GM23248 (cell line): ENCODE measurements at regions not wholly inside any gene's neighbourhood (a gene's known extent, or its start where the extent isn't known, plus 50 kb on each side); places are given as distances from the start of the nearest gene placed in this dataset.

ENCODE experiments used
- DNase-seq: peaks from one replicate; pipeline ENCODE4 v3.0.0-alpha.2; 2015
- H2AFZ ChIP-seq: fragments of 200-600 bp; sonication (generic); 2 replicates; pipeline ENCODE4 v1.6.1; 2016; ENCODE audit warnings: antibody characterized with exemption
- H3F3A ChIP-seq: fragments of 200-600 bp; sonication (generic); 2 replicates; pipeline ENCODE4 v1.6.1; 2016; ENCODE audit warnings: mild to moderate bottlenecking, antibody characterized with exemption, mixed run types; ENCODE audit not compliant: insufficient read depth
- H3K27ac ChIP-seq: fragments of 200-600 bp; sonication (generic); 2 replicates; pipeline ENCODE4 v1.5.1; 2016; ENCODE audit warnings: mild to moderate bottlenecking
- H3K27me3 ChIP-seq: fragments of 200-600 bp; sonication (generic); replicated peaks from 2 replicates; pipeline ENCODE4 v1.6.1; 2016; ENCODE audit warnings: mild to moderate bottlenecking; ENCODE audit not compliant: insufficient read depth
- H3K36me3 ChIP-seq: fragments of 200-600 bp; sonication (generic); 2 replicates; pipeline ENCODE4 v1.6.1; 2016; ENCODE audit warnings: low read depth, mild to moderate bottlenecking
- H3K4me1 ChIP-seq: fragments of 200-600 bp; sonication (generic); 2 replicates; pipeline ENCODE4 v1.6.1; 2016; ENCODE audit warnings: mild to moderate bottlenecking; ENCODE audit not compliant: insufficient read depth
- H3K4me2 ChIP-seq: fragments of 200-600 bp; sonication (generic); one replicate; pipeline ENCODE4 v1.6.1; 2016; ENCODE audit warnings: mild to moderate bottlenecking; ENCODE audit not compliant: unreplicated experiment
- H3K4me3 ChIP-seq: fragments of 200-600 bp; sonication (generic); 2 replicates; pipeline ENCODE4 v1.5.1; 2016; ENCODE audit warnings: mild to moderate bottlenecking
- H3K79me2 ChIP-seq: fragments of 200-600 bp; sonication (generic); 2 replicates; pipeline ENCODE4 v1.6.1; 2016; ENCODE audit warnings: mild to moderate bottlenecking; ENCODE audit not compliant: insufficient read depth
- H3K9ac ChIP-seq: fragments of 200-600 bp; sonication (generic); 2 replicates; pipeline ENCODE4 v1.6.1; 2016; ENCODE audit warnings: mild to moderate bottlenecking
- H3K9me2 ChIP-seq: fragments of 200-600 bp; sonication (generic); 2 replicates; pipeline ENCODE4 v1.6.1; 2016; ENCODE audit warnings: mixed run types, mild to moderate bottlenecking, moderate library complexity; ENCODE audit not compliant: insufficient read depth
- H3K9me3 ChIP-seq: fragments of 200-600 bp; sonication (generic); one replicate; pipeline ENCODE4 v1.6.1; 2017; ENCODE audit warnings: low read depth
- H4K20me1 ChIP-seq: fragments of 200-600 bp; sonication (generic); 2 replicates; pipeline ENCODE4 v1.6.0; 2016; ENCODE audit not compliant: insufficient read depth
- EZH2 ChIP-seq: fragments of 200-600 bp; sonication (generic); IDR thresholded peaks from 2 replicates; pipeline ENCODE4 v1.6.1; 2018; ENCODE audit warnings: antibody characterized with exemption, mild to moderate bottlenecking; ENCODE audit not compliant: insufficient read depth, poor library complexity, severe bottlenecking
- EZH2phosphoT487 ChIP-seq: fragments of 200-600 bp; sonication (generic); IDR thresholded peaks from 2 replicates; pipeline ENCODE4 v1.6.1; 2018; ENCODE audit warnings: antibody characterized with exemption, moderate library complexity, mild to moderate bottlenecking, low read depth; ENCODE audit not compliant: insufficient read depth
- WGBS, 2 experiments: methylation state at CpG; one replicate each; pipeline ENCODE4 v1.1.6; 2015 to 2017; ENCODE audit warnings: low lambda C conversion rate in 2 of 2, low coverage in 1 of 2; ENCODE audit errors: missing lambda C conversion rate in 2 of 2; 5-methylcytosine and 5-hydroxymethylcytosine counted together
- in situ Hi-C: fragments of 300-500 bp; cut with MboI; formaldehyde crosslinking; loops from 2 replicates; pipeline ENCODE4 v1.15.0; 2020

DNA sequence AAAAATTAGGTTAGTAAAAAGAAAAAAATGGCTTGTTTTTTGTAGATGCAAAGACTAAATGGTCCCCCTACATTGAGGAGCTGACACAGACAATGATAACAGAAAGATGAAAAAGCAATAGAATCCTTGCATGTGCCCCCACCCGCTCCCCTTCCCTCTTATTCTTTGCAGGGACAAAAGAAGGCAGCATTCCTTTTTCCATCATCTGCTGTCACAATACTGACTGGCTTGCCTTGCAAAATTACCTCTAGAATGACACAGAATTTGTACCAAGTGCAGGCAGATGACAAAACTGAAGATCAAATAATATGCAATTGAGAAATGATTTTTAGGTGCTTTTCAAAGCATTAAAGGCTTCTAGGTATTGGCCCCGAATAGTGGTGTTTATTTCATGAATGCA, 153.1 kb upstream of the AGA start:
- 86 to 89% methylated on average over 2 of the region's 2 CpGs for WGBS, 2 experiments
- no peaks in the 10 kb centered on the region for H3K79me2 ChIP-seq
- TF ChIP-seq EZH2 (no peak), EZH2phosphoT487 (no peak)
- no peaks in the 10 kb centered on the region for H3K9me3 ChIP-seq
- H3F3A ChIP-seq = peaks cover 5% of the 10 kb centered on the region; the same call in 1 of the 2 replicates
- no peak overlapping the region for H3K9ac ChIP-seq
- H3K27me3 ChIP-seq = no peaks in the 10 kb centered on the region
- no peaks in the 10 kb centered on the region for H3K9me2 ChIP-seq
- H3K4me1 ChIP-seq = peaks cover 8% of the 10 kb centered on the region; the same call in 1 of the 2 replicates
- H4K20me1 ChIP-seq = no peaks in the 10 kb centered on the region
- no peaks in the 10 kb centered on the region for H3K36me3 ChIP-seq
- no peak for DNase-seq
- H3K27ac ChIP-seq = no peak overlapping the region
- in situ Hi-C loops = no loop called here
- no peak overlapping the region for H3K4me2 ChIP-seq
- no peak overlapping the region for H2AFZ ChIP-seq
- no peak overlapping the region for H3K4me3 ChIP-seq

GRCh38 chr4:177596035-177596434, 153.8 kb upstream of the AGA start:
- no peak for TF ChIP-seq EZH2
- TF ChIP-seq EZH2phosphoT487 = no peak
- no peak overlapping the region for H3K27ac ChIP-seq
- H3K36me3 ChIP-seq = no peaks in the 10 kb centered on the region
- peaks cover 5% of the 10 kb centered on the region; the same call in 1 of the 2 replicates for H3F3A ChIP-seq
- peak; percentile 85 for DNase-seq
- H3K4me3 ChIP-seq = no peak overlapping the region
- no peak overlapping the region for H2AFZ ChIP-seq
- WGBS, 2 experiments = 3 to 4% methylated on average over 4 of the region's 4 CpGs
- no peaks in the 10 kb centered on the region for H3K9me3 ChIP-seq
- peaks cover 8% of the 10 kb centered on the region; the same call in 1 of the 2 replicates for H3K4me1 ChIP-seq
- H3K27me3 ChIP-seq = no peaks in the 10 kb centered on the region
- no peaks in the 10 kb centered on the region for H3K9me2 ChIP-seq
- no peaks in the 10 kb centered on the region for H3K79me2 ChIP-seq
- in situ Hi-C loops = no loop called here
- no peak overlapping the region for H3K4me2 ChIP-seq
- H3K9ac ChIP-seq = no peak overlapping the region
- H4K20me1 ChIP-seq = no peaks in the 10 kb centered on the region

- no peak overlapping the region for H3K27ac ChIP-seq
- in situ Hi-C loops = no loop called here
- H3K79me2 ChIP-seq = no peaks in the 10 kb centered on the region
- H3K36me3 ChIP-seq = no peaks in the 10 kb centered on the region
- WGBS, 2 experiments = 76 to 79% methylated on average over 7 of the region's 7 CpGs
- no peaks in the 10 kb centered on the region for H3K27me3 ChIP-seq
- H2AFZ ChIP-seq = no peak overlapping the region
- no peaks in the 10 kb centered on the region for H4K20me1 ChIP-seq
- H3K9me2 ChIP-seq = no peaks in the 10 kb centered on the region
- H3K4me1 ChIP-seq = peaks cover 8% of the 10 kb centered on the region; the same call in 1 of the 2 replicates
- no peak for DNase-seq
- no peak overlapping the region for H3K4me3 ChIP-seq
- H3K9me3 ChIP-seq = no peaks in the 10 kb centered on the region
- no peak for TF ChIP-seq EZH2
- TF ChIP-seq EZH2phosphoT487 = no peak
- H3K9ac ChIP-seq = no peak overlapping the region
- peaks cover 5% of the 10 kb centered on the region; the same call in 1 of the 2 replicates for H3F3A ChIP-seq
- no peak overlapping the region for H3K4me2 ChIP-seq
These were observed 154.8 kb upstream of the AGA start for GRCh38 chr4:177596991-177597390.

GRCh38 chr4:177605252-177605651, 163.0 kb upstream of the AGA start:
- Histone ChIP-seq H3K27me3 (no peaks in the 10 kb centered on the region), H3K79me2 (no peaks in the 10 kb centered on the region), H3K9me3 (no peaks in the 10 kb centered on the region), H3K27ac (no peak overlapping the region), H3F3A (no peaks in the 10 kb centered on the region), H3K9me2 (no peaks in the 10 kb centered on the region), H3K4me2 (no peak overlapping the region), H3K36me3 (no peaks in the 10 kb centered on the region), H3K4me3 (no peak overlapping the region), H2AFZ (no peak overlapping the region), H3K4me1 (no peaks in the 10 kb centered on the region), H3K9ac (no peak overlapping the region), H4K20me1 (no peaks in the 10 kb centered on the region)
- no peak for DNase-seq
- 0 to 5% methylated on average over 1 of the region's 1 CpG for WGBS, 2 experiments
- in situ Hi-C loops = no loop called here
- no peak for TF ChIP-seq EZH2

- DNase-seq = no peak
- WGBS, 2 experiments = 83 to 84% methylated on average over 9 to 28 of the region's 28 CpGs
- Histone ChIP-seq H3K36me3 (no peaks in the 10 kb centered on the region), H2AFZ (no peak overlapping the region), H3K9ac (no peak overlapping the region), H3K9me3 (no peaks in the 10 kb centered on the region), H3K4me2 (no peak overlapping the region), H4K20me1 (no peaks in the 10 kb centered on the region), H3K9me2 (no peaks in the 10 kb centered on the region), H3K79me2 (no peaks in the 10 kb centered on the region), H3K4me3 (no peak overlapping the region), H3K27me3 (peaks cover 4% of the 10 kb centered on the region; the same call in 1 of the 2 replicates), H3K4me1 (no peaks in the 10 kb centered on the region), H3F3A (no peaks in the 10 kb centered on the region), H3K27ac (no peak overlapping the region)
- in situ Hi-C loops = no loop called here
- TF ChIP-seq EZH2phosphoT487 (no peak), EZH2 (no peak)
These were observed 164.9 kb upstream of the AGA start for GRCh38 chr4:177607111-177607573.
